Myocyte (in vitro differentiated cells): ENCODE measurements at regions not wholly inside any gene's neighbourhood (a gene's known extent, or its start where the extent isn't known, plus 50 kb on each side); places are given as distances from the start of the nearest gene placed in this dataset.
"Not testable (repeated sequence)": the region's sequence is repeated elsewhere in the genome, so short reads cannot be mapped to it uniquely, and the experiment has no call there.

ENCODE experiments used
- DNase-seq: peaks from one replicate; pipeline ENCODE4 v3.0.0-alpha.2; 2012; ENCODE audit warnings: low read depth

DNA sequence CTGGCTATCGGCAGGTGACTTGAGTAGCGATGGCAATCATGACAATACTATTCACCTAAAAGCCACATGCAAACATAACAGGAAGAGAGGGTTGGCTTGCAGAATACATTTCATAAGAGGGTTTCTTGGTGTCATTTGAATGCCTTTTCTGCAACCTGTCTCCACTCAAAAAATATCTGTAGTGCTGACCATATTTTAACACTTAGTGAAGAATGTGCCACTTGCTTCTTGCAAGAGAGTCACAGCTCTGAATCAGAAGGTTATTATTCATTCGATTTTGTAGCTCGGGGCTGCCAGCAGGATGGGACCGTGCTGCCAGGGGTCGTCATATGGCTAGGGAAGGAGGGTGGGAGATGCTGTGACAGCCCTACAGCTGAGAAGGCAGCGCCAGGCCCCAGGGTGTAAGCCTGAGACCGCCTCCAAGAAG is 152.0 kb upstream of the PITRM1 start:
- DNase-seq, result no peak

DNA sequence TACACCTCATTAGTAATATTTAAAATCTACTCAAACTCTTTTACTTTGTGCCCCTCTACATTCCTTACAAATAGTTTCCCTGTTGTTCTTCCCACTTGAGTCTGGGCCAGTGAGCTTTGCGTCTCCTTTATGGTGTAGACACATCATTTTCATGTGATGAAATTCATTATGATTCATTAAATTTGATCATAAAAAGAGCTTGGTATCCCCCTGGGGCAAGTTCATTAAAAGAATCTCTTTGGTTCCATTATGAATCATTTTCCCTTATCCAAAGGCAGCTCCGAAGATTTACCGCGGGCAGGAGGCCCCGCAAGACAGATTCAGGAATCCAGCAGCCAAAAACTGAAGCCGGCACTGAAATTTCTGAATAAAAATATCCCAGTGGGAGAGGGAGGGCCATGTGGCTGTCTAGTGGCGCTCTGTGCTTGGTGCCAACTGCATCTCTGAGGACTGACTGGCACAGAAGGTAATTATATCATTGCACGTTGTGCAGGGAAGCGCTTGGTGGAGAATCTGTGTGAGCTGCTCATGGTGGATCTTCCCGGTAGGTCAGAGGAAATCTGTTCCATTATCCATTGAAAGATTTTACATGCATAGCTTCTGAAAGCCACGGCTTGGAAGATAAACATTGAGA is 151.4 kb upstream of the PITRM1 start:
- DNase-seq, result peak; percentile 44

DNA sequence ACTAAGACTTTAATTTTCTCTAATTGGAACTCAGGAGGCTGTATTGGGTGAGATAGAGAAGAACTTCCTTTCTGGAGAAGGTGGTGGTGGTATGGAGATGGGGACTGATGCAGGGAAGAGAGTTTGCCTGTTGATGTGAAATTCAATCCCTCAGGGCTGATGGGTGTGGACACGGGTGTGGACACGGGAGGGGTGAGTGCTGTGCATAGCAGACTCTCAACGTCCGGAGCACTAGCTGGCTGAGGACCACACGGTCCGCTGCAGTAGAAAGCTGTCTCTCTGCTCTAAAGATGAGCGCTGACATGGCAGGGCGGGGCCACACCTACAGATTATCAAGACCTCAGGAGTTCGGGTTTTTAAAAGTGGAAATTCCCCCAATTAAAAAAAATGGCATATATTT is 148.5 kb upstream of the PITRM1 start:
- DNase-seq, result no peak

DNA sequence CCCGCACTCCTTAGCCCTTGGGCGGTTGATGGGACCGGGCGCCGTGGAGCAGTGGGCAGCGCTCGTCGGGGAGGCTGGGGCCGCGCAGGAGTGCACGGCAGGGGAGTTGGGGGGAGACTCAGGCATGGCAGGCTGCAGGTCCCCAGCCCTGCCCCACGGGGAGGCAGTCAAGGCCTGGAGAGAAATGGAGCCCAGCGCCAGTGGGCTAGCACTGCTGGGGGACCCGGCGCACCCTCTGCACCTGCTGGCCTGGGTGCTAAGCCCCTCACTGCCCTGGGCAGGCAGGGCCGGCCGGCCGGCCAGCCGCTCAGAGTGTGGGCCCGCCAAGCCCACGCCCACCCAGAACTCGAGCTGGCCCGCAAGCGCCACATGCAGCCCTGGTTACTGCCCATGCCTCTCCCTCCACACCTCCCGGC is 147.2 kb upstream of the PITRM1 start:
- DNase-seq, result no peak

DNA sequence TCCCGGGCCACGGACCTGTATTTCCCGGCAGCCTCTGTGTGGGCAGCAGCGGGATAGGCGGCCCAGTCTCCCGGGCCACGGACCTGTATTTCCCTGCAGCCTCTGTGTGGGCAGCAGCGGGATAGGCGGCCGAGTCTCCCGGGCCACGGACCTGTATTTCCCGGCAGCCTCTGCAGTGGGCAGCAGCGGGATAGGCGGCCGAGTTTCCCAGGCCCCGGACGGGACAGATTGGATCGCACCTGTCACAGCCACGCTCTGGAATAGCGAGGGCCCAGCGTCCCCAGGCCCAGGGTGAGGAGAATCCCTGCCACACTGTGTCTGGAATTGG is 145.9 kb upstream of the PITRM1 start:
- DNase-seq, result not testable (repeated sequence)

DNA sequence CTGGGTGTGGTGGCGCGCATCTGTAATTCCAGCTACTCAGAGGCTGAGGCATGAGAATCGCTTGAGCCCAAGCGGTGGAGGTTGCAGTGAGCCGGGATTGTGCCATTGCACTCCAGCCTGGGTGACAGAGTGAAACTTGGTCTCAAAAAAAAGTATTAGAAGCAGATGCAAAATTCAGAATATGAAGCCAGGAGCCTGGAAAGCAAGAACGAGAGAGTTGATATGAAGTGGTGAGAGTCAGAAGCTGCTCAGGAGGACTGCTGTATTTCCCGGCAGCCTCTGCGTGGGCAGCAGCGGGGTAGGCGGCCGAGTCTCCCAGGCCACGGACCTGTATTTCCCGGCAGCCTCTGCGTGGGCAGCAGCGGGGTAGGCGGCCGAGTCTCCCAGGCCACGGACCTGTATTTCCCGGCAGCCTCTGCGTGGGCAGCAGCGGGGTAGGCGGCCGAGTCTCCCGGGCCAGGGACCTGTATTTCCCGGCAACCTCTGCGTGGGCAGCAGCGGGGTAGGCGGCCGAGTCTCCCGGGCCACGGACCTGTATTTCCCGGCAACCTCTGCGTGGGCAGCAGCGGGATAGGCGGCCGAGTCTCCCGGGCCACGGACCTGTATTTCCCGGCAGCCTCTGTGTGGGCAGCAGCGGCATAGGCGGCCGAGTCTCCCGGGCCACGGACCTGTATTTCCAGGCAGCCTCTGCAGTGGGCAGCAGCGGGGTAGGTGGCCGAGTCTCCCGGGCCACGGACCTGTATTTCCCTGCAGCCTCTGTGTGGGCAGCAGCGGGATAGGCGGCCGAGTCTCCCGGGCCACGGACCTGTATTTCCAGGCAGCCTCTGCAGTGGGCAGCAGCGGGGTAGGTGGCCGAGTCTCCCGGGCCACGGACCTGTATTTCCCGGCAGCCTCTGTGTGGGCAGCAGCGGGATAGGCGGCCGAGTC is 145.2 kb upstream of the PITRM1 start:
- not testable (repeated sequence) for DNase-seq

DNA sequence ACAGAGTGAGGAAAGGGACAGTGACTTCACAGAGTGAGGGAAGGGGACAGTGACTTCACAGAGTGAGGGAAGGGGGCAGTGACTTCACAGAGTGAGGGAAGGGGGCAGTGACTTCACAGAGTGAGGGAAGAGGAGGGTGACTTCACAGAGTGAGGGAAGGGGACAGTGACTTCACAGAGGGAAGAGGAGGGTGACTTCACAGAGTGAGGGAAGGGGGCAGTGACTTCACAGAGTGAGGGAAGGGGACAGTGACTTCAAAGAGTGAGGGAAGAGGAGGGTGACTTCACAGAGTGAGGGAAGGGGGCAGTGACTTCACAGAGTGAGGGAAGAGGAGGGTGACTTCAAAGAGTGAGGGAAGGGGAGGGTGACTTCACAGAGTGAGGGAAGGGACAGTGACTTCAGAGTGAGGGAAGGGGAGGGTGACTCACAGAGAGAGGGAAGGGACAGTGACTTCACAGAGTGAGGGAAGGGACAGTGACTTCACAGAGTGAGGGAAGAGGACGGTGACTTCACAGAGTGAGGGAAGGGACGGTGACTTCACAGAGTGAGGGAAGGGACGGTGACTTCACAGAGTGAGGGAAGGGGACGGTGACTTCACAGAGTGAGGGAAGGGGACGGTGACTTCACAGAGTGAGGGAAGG is 142.0 kb upstream of the PITRM1 start:
- DNase-seq, result not testable (repeated sequence)

DNA sequence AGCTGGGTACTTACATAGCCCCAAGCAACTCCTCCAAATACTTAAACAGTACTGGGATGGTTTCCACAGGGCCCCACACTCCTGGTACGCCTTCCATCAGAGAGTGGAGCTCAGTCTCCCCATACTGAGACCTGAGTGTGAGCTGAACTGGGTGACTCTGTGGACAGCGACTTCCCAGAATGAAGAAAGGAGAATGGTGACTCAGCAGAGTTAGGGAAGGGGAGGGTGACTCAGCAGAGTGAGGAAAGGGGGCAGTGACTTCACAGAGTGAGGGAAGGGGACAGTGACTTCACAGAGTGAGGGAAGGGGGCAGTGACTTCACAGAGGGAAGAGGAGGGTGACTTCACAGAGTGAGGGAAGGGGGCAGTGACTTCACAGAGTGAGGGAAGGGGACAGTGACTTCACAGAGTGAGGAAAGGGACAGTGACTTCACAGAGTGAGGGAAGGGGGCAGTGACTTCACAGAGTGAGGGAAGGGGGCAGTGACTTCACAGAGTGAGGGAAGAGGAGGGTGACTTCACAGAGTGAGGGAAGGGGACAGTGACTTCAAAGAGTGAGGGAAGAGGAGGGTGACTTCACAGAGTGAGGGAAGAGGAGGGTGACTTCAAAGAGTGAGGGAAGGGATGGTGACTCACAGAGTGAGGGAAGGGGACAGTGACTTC is 141.3 kb upstream of the PITRM1 start:
- peak; percentile 59 for DNase-seq

DNA sequence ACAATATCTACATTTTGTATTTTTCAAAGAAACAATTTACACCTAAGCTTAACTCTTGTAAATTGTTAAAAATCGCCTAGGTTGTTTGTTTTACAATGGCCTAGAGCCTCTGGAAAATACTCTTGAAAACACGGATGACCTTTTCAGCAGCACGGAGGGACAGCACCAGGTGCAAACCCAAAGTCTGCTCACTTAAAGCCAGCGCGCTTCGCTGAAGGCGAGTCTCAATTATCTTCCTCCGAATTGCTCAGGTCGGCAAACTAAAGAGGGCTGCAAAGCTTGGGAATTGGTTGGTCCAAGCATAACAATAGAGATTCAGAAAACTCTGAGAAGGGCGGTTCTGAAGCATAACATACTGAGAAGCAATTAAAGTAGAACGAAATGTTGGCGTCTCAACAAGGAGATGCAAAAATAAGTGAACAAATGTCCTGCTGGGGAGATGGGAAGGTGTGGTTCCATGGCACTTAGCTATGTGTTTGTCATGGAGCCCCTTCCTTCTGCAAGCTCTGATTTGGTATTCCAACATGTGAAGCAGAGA is 139.9 kb upstream of the PITRM1 start:
- no peak for DNase-seq

DNA sequence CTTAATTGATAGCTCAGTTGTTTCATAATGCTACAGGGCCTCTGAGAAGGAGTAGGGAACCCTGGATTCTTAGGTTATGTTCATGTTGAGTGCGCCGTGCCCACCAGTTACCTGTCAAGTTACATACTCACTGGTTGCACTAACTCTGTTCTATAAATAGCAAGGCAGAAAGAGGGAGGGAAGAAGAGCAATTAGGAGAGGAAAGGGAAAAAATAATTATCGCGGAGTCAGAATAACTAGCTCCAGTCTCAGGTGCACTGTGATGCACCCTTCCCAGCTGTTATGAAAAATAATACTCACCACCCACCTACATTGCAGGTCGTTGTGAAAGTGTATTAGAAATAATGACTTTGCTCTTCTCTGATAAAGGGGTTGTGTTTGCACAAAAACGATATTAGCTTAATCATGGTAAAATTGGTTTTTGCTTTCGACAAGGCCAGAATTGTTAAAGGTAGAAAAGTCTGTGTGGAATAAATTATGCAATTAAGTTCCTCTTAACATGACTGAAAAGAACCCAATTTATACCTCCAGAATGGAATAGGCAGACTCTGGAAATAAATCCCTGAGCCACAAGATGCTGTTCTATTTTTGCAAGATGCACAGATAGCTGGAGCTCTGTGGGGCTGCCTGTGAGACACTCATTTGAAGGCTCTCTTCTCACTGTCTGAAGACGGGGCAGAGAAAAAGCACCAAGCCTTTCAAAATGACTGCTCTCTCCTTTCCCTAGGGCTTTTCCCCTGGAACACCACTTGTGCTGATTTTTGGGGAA is 137.6 kb upstream of the PITRM1 start:
- no peak for DNase-seq

DNA sequence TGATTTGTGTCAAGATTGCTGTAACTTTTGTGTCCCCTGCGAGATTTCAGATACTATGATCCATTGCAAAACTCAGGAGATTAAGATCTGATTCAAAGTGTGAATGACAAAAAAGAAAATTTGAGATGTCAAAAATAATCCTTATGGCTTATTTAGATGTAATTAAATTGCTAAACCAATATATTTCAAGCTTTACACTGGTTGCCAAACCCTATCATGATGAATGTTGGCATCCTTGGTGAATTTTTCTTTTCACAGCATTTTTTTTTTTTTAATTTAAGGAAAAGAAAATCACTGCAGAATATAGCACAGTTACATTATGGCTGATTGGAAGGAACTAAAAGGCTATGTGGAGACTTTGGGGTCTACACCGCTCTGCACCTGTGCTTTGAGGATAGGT is 133.5 kb upstream of the PITRM1 start:
- no peak for DNase-seq

DNA sequence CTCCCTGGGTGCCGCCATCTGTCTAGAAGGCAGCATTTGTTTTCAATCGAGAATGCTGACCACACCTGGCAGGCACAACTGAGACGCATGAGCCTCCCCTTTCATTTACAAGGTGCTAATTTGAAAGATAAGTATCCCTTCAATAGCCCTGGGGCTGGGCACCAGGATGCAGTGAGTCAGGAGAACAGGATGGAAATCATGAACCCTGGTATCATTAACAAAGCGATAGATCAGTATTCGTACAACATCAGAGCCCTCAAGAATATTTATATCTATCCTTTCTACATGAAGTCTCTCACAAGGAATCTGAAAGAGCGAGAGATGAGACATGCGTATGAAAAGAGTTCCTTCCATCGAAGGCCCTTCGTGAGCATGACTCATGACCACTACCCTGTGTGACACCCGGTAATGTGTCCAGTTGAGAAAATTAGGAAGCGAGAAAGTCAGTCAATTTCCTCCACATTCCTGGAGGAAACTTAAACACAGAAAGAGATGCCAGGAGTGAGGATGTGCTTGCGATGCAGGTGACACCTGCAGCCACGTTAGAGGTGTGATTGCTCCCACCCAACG is 123.1 kb upstream of the PITRM1 start:
- no peak for DNase-seq

DNA sequence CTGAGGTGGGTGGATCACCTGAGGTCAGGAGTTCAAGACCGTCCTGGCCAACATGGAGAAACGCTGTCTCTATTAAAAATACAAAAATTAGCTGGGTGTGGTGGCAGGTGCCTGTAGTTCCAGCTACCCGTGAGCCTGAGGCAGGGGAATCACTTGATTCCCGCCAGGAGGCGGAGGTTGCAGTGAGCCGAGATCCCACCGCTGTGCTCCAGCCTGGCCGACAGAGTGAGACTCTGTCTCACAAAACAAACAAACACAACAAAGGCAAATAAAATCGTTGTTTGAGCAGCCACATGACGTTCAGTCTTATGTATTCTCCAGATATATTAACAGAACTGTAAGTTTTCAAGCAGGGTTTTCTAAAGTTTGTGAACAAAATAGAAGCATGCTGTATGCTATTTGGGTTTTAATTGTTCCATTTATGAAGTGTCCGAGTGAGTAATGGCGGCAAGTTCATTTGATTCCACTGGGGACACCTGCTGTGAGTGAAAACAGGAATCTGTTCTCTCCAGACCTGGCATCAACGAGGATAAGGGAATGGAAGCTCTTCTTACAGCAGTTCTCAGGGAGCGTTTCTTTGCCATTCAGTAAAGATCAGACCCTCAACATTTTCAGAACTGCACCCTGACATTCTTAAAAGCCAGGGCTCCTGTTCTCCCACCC is 122.5 kb upstream of the PITRM1 start:
- DNase-seq, result no peak

DNA sequence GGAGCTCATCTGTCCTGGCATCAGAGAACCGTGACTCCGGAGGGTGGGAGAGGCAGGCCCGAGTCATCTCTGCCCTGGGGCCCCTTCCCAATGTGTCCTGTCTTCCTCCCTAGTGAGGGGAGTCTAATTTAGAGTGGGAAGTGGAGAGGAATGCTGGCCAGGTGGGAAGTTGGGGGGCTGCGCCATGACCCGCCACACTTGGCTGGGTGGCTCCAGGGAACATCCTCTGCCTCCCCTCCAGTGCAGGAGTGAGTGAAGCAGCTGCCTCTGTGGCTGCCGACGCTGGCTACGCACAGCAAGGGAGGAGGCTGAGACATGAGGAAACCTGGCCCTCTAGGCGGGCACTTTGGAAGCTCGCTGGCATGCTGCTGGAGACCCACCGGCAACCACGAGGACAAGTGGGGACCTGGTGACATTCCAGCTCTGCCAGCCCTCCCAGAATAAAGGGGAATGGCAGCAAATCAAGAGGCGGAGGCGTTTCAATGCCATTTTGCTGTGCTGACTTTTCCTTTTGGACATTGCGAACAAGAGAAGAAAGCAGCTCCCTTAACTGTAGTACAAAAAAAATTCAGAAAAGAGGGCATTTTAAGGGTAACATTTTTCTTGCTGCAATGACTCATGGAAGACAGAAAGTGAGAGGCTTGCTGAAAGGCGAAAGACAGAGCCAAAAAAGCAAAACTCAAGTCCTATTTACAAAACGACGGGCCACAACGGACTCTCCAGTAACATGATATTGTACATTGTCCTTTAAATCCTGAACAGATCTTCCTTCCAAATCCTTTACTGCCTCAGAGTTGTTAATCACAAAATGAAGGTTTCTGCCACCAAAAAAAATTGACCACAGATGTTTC is 121.2 kb upstream of the PITRM1 start:
- DNase-seq, result peak; percentile 41

DNA sequence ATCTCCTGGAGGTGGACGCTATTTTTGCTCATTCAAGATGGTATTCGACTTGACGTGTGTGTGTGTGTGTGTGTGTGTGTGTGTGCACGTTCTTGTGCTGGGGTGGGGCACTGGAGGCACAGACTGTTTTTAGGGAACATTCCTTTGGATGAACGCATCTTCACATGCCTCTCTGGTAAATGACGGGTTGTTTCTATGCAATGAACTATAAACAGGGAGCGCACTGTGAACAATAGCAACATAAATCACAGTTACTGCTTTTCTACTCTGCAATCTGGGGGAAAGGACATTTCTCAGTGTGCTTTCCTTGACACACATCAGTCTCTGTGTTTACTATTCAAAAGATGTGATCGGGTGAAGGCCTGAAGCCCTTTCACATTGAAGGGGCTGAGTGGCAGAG is 120.1 kb upstream of the PITRM1 start:
- DNase-seq, result no peak

DNA sequence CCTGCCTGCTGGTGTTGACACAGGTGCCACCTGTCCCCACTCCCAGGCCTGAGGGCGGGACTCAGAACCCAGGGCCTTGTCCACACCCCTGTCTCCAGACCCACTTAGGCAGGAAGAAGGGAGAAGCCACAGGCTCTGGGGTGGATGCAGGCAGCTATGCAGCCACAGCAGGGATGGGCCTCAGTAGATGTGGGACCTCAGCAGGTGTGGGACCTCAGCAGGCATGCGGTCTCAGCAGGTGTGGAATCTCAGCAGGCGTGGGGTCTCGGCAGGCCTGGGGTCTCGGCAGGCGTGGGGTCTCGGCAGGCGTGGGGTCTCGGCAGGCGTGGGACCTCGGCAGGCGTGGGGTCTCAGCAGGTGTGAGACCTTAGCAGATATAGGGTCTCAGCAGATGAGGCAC is 118.0 kb upstream of the PITRM1 start:
- DNase-seq, result no peak

DNA sequence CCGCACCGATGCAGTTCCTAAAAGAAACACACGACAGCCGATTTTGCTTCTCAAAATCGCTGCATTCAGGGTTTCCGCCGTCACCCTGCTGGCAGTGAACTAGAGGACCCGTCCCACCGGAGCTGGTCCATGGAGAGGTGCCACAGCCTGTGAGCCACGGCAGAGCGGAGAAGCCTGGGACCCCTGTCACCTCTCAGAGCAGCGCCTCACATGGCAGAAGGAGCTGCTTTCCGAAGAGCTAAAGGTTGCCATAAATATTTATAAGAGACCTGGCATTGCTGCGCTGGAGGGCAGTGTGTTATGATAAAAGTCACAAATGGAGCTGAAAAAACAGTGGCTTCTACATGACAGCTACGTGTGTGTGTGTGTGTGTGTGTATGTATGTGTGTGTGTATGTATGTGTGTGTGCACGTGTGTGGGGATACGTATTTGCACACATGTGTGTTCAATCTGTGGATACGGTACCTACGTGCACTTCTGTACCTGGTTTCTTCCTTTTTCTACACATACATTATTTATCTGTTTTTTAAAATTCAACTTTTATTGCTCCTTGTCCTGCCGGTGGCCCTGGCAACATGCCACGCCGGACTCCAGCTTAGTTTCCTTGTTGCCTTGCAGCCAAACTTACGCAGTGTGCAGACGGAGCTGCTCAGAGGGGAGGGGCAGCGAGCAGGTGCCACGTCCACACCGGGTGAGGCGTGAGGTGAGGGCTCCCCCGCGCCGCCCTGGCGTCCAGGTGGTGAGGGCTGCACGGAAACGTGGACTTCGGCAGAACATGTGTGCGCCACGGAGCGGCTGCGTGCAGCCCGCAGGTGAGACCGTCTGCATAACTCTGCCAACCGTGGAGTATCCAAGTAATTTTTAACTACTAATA is 115.2 kb upstream of the PITRM1 start:
- DNase-seq, result no peak

DNA sequence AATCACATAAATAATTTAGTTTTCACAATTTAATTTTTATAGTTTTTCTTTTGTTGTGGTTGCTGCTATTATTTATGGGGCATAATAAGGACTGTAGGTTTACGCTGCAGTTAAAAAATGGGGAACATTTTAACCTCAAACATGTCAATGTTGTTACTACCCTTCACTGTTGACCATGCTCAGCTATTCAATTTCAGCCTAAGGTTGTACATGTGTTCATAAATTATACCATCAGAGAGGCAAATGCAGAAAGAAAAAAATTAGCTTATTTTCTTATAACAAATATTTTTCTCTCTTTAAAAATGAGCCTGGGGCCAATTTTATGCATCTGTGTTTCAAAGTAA is 110.1 kb upstream of the PITRM1 start:
- no peak for DNase-seq
